Astrocyte (in vitro differentiated cells and primary cell): ENCODE measurements at regions not wholly inside any gene's neighbourhood (a gene's known extent, or its start where the extent isn't known, plus 50 kb on each side); places are given as distances from the start of the nearest gene placed in this dataset.

Experiments
- EZH2 ChIP-seq: IDR thresholded peaks from 2 replicates; pipeline ENCODE4 v1.6.1; 2012; ENCODE audit warnings: mild to moderate bottlenecking, low read length, inconsistent platforms; ENCODE audit not compliant: insufficient read depth
- TF ChIP-seq, protein P1 (sequence below): IDR thresholded peaks from 2 replicates; pipeline ENCODE4 v1.5.1; 2011; ENCODE audit warnings: low read depth, mild to moderate bottlenecking, inconsistent platforms, low read length, moderate library complexity; ENCODE audit not compliant: insufficient read depth

DNA sequence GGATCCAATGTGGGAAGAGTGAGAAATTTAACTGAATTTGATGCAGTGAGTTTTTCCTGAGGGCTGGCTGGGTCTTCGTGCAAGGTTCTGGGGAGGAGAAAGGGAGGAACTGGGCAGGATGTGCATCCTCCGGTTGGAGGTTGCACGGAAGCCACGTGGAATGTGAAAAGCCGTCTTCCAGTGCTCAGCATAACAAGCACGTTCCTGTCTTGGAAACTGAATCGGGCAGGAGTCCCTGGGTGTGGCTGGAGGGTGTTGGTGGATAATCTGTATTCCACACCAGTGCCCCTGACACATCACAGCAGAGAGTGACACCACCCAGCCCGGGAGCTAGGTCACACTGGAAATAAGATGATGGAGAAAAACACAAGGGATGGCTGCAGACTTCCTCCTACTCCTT, 154.3 kb downstream of the C5orf15 start:
- TF ChIP-seq, protein P1, sequence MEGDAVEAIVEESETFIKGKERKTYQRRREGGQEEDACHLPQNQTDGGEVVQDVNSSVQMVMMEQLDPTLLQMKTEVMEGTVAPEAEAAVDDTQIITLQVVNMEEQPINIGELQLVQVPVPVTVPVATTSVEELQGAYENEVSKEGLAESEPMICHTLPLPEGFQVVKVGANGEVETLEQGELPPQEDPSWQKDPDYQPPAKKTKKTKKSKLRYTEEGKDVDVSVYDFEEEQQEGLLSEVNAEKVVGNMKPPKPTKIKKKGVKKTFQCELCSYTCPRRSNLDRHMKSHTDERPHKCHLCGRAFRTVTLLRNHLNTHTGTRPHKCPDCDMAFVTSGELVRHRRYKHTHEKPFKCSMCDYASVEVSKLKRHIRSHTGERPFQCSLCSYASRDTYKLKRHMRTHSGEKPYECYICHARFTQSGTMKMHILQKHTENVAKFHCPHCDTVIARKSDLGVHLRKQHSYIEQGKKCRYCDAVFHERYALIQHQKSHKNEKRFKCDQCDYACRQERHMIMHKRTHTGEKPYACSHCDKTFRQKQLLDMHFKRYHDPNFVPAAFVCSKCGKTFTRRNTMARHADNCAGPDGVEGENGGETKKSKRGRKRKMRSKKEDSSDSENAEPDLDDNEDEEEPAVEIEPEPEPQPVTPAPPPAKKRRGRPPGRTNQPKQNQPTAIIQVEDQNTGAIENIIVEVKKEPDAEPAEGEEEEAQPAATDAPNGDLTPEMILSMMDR: no peak
- no peak for TF ChIP-seq EZH2
